ENCODE measurements at regions not wholly inside any gene's neighbourhood (a gene's known extent, or its start where the extent isn't known, plus 50 kb on each side); places are given as distances from the start of the nearest gene placed in this dataset.

DNA sequence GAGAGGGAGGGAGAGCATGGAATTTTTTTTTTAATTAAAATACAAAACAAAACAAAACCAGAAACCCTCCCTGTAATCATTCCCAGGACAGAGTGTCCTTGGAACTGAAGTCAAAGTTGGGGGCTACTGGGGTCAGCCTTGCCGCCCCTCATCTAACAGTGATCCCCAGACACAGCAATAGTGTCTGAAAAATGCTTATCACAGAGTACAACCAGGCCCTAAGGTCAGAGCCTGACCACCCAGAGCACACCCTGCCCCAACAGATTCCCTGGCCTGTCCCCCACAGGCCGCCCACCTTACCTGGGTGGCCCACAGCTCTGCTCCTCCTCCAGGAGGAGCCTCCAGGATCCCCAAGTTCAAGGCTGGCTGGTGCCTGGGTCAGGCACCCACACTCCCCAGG lies 101.6 kb upstream of the LINGO1 start:
- no peaks in the 10 kb centered on the region for H3K27me3 ChIP-seq
- TF ChIP-seq, protein P1, sequence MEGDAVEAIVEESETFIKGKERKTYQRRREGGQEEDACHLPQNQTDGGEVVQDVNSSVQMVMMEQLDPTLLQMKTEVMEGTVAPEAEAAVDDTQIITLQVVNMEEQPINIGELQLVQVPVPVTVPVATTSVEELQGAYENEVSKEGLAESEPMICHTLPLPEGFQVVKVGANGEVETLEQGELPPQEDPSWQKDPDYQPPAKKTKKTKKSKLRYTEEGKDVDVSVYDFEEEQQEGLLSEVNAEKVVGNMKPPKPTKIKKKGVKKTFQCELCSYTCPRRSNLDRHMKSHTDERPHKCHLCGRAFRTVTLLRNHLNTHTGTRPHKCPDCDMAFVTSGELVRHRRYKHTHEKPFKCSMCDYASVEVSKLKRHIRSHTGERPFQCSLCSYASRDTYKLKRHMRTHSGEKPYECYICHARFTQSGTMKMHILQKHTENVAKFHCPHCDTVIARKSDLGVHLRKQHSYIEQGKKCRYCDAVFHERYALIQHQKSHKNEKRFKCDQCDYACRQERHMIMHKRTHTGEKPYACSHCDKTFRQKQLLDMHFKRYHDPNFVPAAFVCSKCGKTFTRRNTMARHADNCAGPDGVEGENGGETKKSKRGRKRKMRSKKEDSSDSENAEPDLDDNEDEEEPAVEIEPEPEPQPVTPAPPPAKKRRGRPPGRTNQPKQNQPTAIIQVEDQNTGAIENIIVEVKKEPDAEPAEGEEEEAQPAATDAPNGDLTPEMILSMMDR (IDR thresholded peaks at IDR 0.05): no peak
- DNase-seq (ENCODE audit: low spot score in 2 of 2): no peak
- no peaks in the 10 kb centered on the region for H3K9me3 ChIP-seq
- no peaks in the 10 kb centered on the region for H3K36me3 ChIP-seq
- H3K4me3 ChIP-seq: no peak overlapping the region
- H3K27ac ChIP-seq: no peak overlapping the region
- intact Hi-C loops (cut with DNase I): no loop called here
- no peaks in the 10 kb centered on the region for H3K4me1 ChIP-seq

- Histone ChIP-seq H3K4me1 (no peaks in the 10 kb centered on the region), H3K36me3 (no peaks in the 10 kb centered on the region), H3K27ac (no peak overlapping the region), H3K9me3 (no peaks in the 10 kb centered on the region), H3K4me3 (no peak overlapping the region), H3K27me3 (no peaks in the 10 kb centered on the region)
- TF ChIP-seq, protein P1 (IDR thresholded peaks at IDR 0.05): no peak
- DNase-seq (ENCODE audit: low spot score in 2 of 2): no peak
- intact Hi-C loops (cut with DNase I): no loop called here
Observed at GRCh38 chr15:77733579-77734300, 101.0 kb upstream of the LINGO1 start.

GRCh38 chr15:77732514-77733335 lies 100.0 kb upstream of the LINGO1 start:
- Histone ChIP-seq H3K4me3 (no peak overlapping the region), H3K27ac (no peak overlapping the region), H3K36me3 (no peaks in the 10 kb centered on the region), H3K9me3 (no peaks in the 10 kb centered on the region), H3K4me1 (no peaks in the 10 kb centered on the region), H3K27me3 (no peaks in the 10 kb centered on the region)
- DNase-seq (ENCODE audit: low spot score in 2 of 2): no peak
- TF ChIP-seq, protein P1 (IDR thresholded peaks at IDR 0.05): no peak
- intact Hi-C loops (cut with DNase I): no loop called here

- Histone ChIP-seq H3K4me3 (no peak overlapping the region), H3K36me3 (no peaks in the 10 kb centered on the region), H3K27me3 (no peaks in the 10 kb centered on the region), H3K4me1 (no peaks in the 10 kb centered on the region), H3K27ac (no peak overlapping the region), H3K9me3 (no peaks in the 10 kb centered on the region)
- intact Hi-C loops (cut with DNase I): no loop called here
- DNase-seq (ENCODE audit: low spot score in 2 of 2): no peak
- TF ChIP-seq, protein P1 (IDR thresholded peaks at IDR 0.05): no peak
Observed at GRCh38 chr15:77731945-77732344, 99.2 kb upstream of the LINGO1 start.

DNA sequence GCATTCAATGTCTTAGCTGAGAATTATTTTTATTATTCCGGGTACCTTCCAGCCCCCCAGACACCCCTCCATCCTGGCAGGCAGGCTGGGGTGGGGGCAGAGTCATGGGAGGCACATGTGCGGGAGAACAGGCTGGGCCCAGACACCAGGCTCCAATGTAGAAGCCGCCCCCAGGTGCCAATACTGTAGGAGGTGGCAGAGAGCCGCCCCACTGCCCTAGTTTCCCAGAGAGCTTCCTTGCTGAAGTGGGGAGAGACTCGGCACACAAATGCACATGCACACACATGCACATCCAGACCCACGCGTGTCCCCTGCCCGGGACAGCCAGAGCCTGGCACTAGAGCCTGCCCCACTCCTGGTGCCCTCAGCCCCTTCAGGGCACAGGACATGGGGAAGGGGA lies 98.4 kb upstream of the LINGO1 start:
- H3K27ac ChIP-seq: no peak overlapping the region
- no peak for DNase-seq (ENCODE audit: low spot score in 2 of 2)
- intact Hi-C loops (cut with DNase I): no loop called here
- H3K27me3 ChIP-seq: no peaks in the 10 kb centered on the region
- H3K9me3 ChIP-seq: no peaks in the 10 kb centered on the region
- no peaks in the 10 kb centered on the region for H3K36me3 ChIP-seq
- H3K4me3 ChIP-seq: no peak overlapping the region
- no peaks in the 10 kb centered on the region for H3K4me1 ChIP-seq
- TF ChIP-seq, protein P1 (IDR thresholded peaks at IDR 0.05): no peak

All from ascending aorta (tissue), 2 donors.